Neural crest cell (in vitro differentiated cells): ENCODE measurements at regions not wholly inside any gene's neighbourhood (a gene's known extent, or its start where the extent isn't known, plus 50 kb on each side); places are given as distances from the start of the nearest gene placed in this dataset. TPM values are rescaled to one million over a fixed set of nuclear protein-coding genes. Genes with fewer than 3 reads are reported as not detected.

Experiments
- microRNA-seq: library from miRNA; unstranded; fragments of <30 nt; microRNA quantifications from one replicate; pipeline ENCODE4, GENCODE V29; 2020

Small RNA genes lying in the stretch of these regions (microRNA-seq; reads per million reads assigned to microRNA genes)
- gene MIR8062: not detected
